K562 (cell line): ENCODE measurements at regions not wholly inside any gene's neighbourhood (a gene's known extent, or its start where the extent isn't known, plus 50 kb on each side); places are given as distances from the start of the nearest gene placed in this dataset.
A peak's percentile ranks its signal among the peaks of the same experiment; 100 is the strongest.

ENCODE experiments used
- BCL6 ChIP-seq: fragments of 250-450 bp; sonication (Bioruptor Pico); IDR thresholded peaks from 2 replicates; pipeline ENCODE4 v1.4.0; 2020
- BHLHE40 ChIP-seq: IDR thresholded peaks from 2 replicates; pipeline ENCODE4 v1.6.1; 2011; ENCODE audit warnings: low read length, improper control_type of control experiment
- CGGBP1 ChIP-seq: fragments of 250-450 bp; sonication (Bioruptor Pico); IDR thresholded peaks from 2 replicates; pipeline ENCODE4 v1.9.0; 2021; ENCODE audit warnings: mild to moderate bottlenecking
- EWSR1 ChIP-seq: fragments of 450-650 bp; IDR thresholded peaks from 2 replicates; pipeline ENCODE4 v1.6.1; 2018; ENCODE audit warnings: borderline replicate concordance, mild to moderate bottlenecking, low read depth, moderate library complexity; ENCODE audit not compliant: partially characterized antibody
- FOS ChIP-seq: IDR thresholded peaks from 3 replicates; pipeline ENCODE4 v1.6.1; 2011; ENCODE audit not compliant: insufficient read length; ENCODE audit errors: extremely low read depth
- GATAD2A ChIP-seq: fragments of 450-650 bp; IDR thresholded peaks from 2 replicates; pipeline ENCODE4 v1.6.1; 2017
- GTF2E2 ChIP-seq: fragments of 200-800 bp; sonication (Bioruptor generic); IDR thresholded peaks from 2 replicates; pipeline ENCODE4 v1.6.1; 2016; ENCODE audit warnings: missing genetic modification characterization, missing compliant biosample characterization
- ILK ChIP-seq: fragments of 450-650 bp; IDR thresholded peaks from 2 replicates; pipeline ENCODE4 v1.6.1; 2016; ENCODE audit warnings: missing genetic modification characterization, low read depth, mild to moderate bottlenecking, missing compliant biosample characterization, moderate library complexity, borderline replicate concordance
- JUND ChIP-seq, 2 experiments: IDR thresholded peaks; 2 replicates in 1 of 2; 3 replicates in 1 of 2; pipeline ENCODE4 v1.6.1; 2011; ENCODE audit warnings: borderline replicate concordance in 2 of 2, low read depth in 2 of 2, low read length in 2 of 2, improper control_type of control experiment in 1 of 2, missing biosample characterization in 1 of 2, missing genetic modification characterization in 1 of 2, missing genetic modification reagents in 1 of 2
- MAZ ChIP-seq, 2 experiments: fragments of 450-650 bp in 1 of 2; sonication (generic) in 1 of 2; formaldehyde crosslinking; IDR thresholded peaks in 1 of 2; conservative IDR thresholded peaks in 1 of 2; 2 replicates each; pipeline versions ENCODE4 v1.4.0 to v1.5.0; 2020; ENCODE audit warnings: mild to moderate bottlenecking in 1 of 2, missing genetic modification reagents in 1 of 2
- NEUROD1 ChIP-seq: fragments of 150-350 bp; IDR thresholded peaks from 2 replicates; pipeline ENCODE4 v1.6.1; 2014; ENCODE audit warnings: borderline replicate concordance, low read length, low read depth; ENCODE audit not compliant: partially characterized antibody
- NR3C1 ChIP-seq: sonication (generic); formaldehyde crosslinking; IDR thresholded peaks from 2 replicates; pipeline ENCODE4 v1.8.1; 2022; ENCODE audit warnings: missing genetic modification reagents
- PKNOX1 ChIP-seq: fragments of 450-650 bp; IDR thresholded peaks from 2 replicates; pipeline ENCODE4 v1.6.1; 2016
- POLR2A ChIP-seq: fragments of 450-650 bp; conservative IDR thresholded peaks from 2 replicates; pipeline ENCODE4 v1.6.1; 2016
- RAD21 ChIP-seq, 2 experiments: fragments of 250-450 bp in 1 of 2; fragments of 450-650 bp in 1 of 2; sonication (Bioruptor Pico) in 1 of 2; formaldehyde crosslinking in 1 of 2; IDR thresholded peaks in 1 of 2; conservative IDR thresholded peaks in 1 of 2; 2 replicates each; pipeline versions ENCODE4 v1.4.0 to v1.8.0; 2020 to 2022; ENCODE audit warnings: mild to moderate bottlenecking in 2 of 2, moderate library complexity in 1 of 2
- SMC3 ChIP-seq: conservative IDR thresholded peaks from 2 replicates; pipeline ENCODE4 v1.6.1; 2011; ENCODE audit warnings: low read depth, low read length, improper control_type of control experiment; ENCODE audit not compliant: insufficient read depth
- SNIP1 ChIP-seq: fragments of 450-650 bp; IDR thresholded peaks from 2 replicates; pipeline ENCODE4 v1.7.1; 2017; ENCODE audit warnings: low read depth, mild to moderate bottlenecking
- STAG1 ChIP-seq: sonication (generic); formaldehyde crosslinking; IDR thresholded peaks from 2 replicates; pipeline ENCODE4 v1.5.0; 2020; ENCODE audit warnings: missing genetic modification reagents, borderline replicate concordance
- STAT5B ChIP-seq: fragments of 250-450 bp; sonication (Bioruptor Pico); IDR thresholded peaks from 2 replicates; pipeline ENCODE4 v1.8.0; 2021; ENCODE audit warnings: mild to moderate bottlenecking, inconsistent platforms
- TFE3 ChIP-seq: fragments of 450-650 bp; formaldehyde crosslinking; IDR thresholded peaks from 2 replicates; pipeline ENCODE4 v1.4.0; 2020; ENCODE audit warnings: mild to moderate bottlenecking, mixed read lengths
- TRIM28 ChIP-seq: fragments of 450-650 bp; IDR thresholded peaks from 2 replicates; pipeline ENCODE4 v1.6.1; 2017
- XRCC5 ChIP-seq: fragments of 200-400 bp; formaldehyde crosslinking; IDR thresholded peaks from 2 replicates; pipeline ENCODE4 v1.6.1; 2017; ENCODE audit warnings: low read depth, mild to moderate bottlenecking, low read length
- ZC3H4 ChIP-seq: sonication (generic); formaldehyde crosslinking; IDR thresholded peaks from 2 replicates; pipeline ENCODE4 v1.9.0; 2021; ENCODE audit warnings: missing genetic modification reagents, borderline replicate concordance
- ZEB2 ChIP-seq: fragments of 450-650 bp; IDR thresholded peaks from 2 replicates; pipeline ENCODE4 v1.6.1; 2016
- ZFPM2 ChIP-seq: fragments of 250-450 bp; sonication (Bioruptor Pico); IDR thresholded peaks from 2 replicates; pipeline ENCODE4 v1.5.1; 2022; ENCODE audit warnings: mild to moderate bottlenecking
- ZNF384 ChIP-seq: IDR thresholded peaks from 2 replicates; pipeline ENCODE4 v1.6.1; 2012; ENCODE audit warnings: low read depth, low read length, improper control_type of control experiment
- ZNF655 ChIP-seq: fragments of 250-450 bp; sonication (Bioruptor Pico); IDR thresholded peaks from 2 replicates; pipeline ENCODE4 v1.5.0; 2021

- TF ChIP-seq SMC3 (peak; percentile 81), STAT5B (CRISPR knock-in tag) (no peak), JUND (IDR thresholded peaks at IDR 0.05; ENCODE audit: borderline replicate concordance, low read depth, low read length) (0 out of 2 replicates have a peak, but pooled peaks have one; percentile 5), JUND (tag; IDR thresholded peaks at IDR 0.05; ENCODE audit: borderline replicate concordance, low read depth, low read length) (no peak), ZC3H4 (CRISPR knock-in tag) (no peak), BHLHE40 (peak; percentile 50; the same call in 1 of the 2 replicates), MAZ (CRISPR knock-in tag; conservative IDR thresholded peaks at IDR 0.05 in 1 of 2, IDR thresholded peaks at IDR 0.05 in 1 of 2) (no peak), EWSR1 (no peak), GTF2E2 (tag) (no peak), STAG1 (CRISPR knock-in tag) (peak; percentile 36; the same call in 1 of the 2 replicates), GATAD2A (no peak), NEUROD1 (no peak), ZNF384 (no peak), SNIP1 (no peak), BCL6 (CRISPR knock-in tag) (no peak), RAD21 (CRISPR knock-in tag; conservative IDR thresholded peaks at IDR 0.05 in 1 of 2, IDR thresholded peaks at IDR 0.05 in 1 of 2) (peak; percentile 60 to 80), TFE3 (CRISPR knock-in tag) (no peak), ZFPM2 (CRISPR knock-in tag) (no peak), ILK (tag) (no peak), ZNF655 (CRISPR knock-in tag) (no peak), TRIM28 (no peak), ZEB2 (no peak), CGGBP1 (CRISPR knock-in tag) (no peak), PKNOX1 (peak; percentile 69), NR3C1 (CRISPR knock-in tag) (no peak), FOS (no peak), XRCC5 (0 out of 2 replicates have a peak, but pooled peaks have one; percentile 25), POLR2A (no peak)
Measured at GRCh38 chr11:11028017-11028692, 170.3 kb upstream of the ZBED5 start (continued).
